ENCODE measurements at regions not wholly inside any gene's neighbourhood (a gene's known extent, or its start where the extent isn't known, plus 50 kb on each side); places are given as distances from the start of the nearest gene placed in this dataset.

- DNase-seq (ENCODE audit: low read depth), result no peak
Measured at GRCh38 chr1:165025805-165026204, 330.7 kb downstream of the LMX1A start.

- no peak for DNase-seq (ENCODE audit: low read depth)
Measured at GRCh38 chr1:165014753-165015152, 341.8 kb downstream of the LMX1A start.

DNA sequence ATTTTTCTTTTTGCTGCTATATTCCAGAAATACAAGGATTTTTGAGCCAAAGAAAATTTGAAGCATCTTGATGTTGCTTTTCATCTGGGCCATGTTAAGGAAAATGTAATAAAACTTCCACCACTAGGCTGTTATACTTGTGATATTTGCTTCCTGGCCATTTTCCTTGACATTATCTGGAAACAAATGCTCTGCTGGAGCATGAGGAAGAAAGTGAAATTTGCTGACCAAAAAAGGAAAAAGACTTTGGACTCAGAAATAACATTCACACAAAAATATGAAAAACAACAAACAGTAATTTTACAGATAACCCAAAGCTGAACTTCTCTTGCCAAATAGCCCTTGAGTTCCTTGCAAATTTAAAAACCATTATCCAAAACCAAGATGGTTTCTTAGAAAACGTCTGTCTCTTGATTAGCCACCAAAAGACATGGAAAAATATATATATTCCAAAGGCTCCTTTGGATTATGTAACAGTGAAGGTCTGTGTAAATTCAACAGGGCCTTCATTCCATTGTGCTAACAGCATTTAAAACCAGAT lies 344.5 kb downstream of the LMX1A start:
- DNase-seq (ENCODE audit: low read depth), result no peak

- DNase-seq (ENCODE audit: low read depth), result no peak
Measured at GRCh38 chr1:165011186-165011585, 345.3 kb downstream of the LMX1A start.

- DNase-seq (ENCODE audit: low read depth), result no peak
Measured at GRCh38 chr1:165010418-165011070, 346.0 kb downstream of the LMX1A start.

DNA sequence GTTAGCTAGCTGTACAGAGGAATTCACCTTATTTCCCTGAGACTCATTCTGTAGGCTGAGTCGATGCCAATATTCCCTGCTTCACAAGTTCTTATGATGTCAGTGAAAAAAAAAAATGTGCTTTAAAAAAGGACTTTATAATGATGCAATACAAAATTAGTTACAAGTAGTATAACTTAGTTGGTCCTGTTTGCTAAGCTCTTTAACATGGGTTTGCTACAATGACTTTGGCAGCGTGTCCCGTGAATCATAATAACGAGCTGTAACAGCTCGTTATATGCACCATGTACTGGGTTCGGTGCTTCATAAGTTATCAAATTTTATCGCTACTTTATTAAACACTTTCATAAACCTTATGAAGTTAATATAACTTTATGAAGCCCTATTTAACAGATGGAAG lies 349.7 kb downstream of the LMX1A start:
- no peak for DNase-seq (ENCODE audit: low read depth)

DNA sequence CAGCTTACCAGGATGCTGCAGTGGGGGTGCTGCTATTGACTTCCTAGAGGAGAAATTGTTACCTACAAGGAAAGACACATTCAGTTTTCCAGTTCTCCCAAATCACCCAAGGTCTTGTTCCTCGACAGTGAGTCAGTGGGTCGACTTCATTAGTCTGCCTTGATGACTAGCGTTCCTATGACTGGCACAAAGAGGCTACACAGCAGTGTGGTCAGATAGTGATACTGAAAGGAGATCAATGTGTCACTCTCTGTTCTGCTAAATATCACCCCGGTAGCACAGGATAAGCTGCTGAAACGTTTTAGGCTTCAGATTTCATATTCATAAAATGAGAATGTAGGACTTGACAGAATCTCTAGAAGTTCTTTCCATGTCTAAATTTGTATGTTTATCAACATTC lies 357.4 kb downstream of the LMX1A start:
- no peak for DNase-seq (ENCODE audit: low read depth)

DNA sequence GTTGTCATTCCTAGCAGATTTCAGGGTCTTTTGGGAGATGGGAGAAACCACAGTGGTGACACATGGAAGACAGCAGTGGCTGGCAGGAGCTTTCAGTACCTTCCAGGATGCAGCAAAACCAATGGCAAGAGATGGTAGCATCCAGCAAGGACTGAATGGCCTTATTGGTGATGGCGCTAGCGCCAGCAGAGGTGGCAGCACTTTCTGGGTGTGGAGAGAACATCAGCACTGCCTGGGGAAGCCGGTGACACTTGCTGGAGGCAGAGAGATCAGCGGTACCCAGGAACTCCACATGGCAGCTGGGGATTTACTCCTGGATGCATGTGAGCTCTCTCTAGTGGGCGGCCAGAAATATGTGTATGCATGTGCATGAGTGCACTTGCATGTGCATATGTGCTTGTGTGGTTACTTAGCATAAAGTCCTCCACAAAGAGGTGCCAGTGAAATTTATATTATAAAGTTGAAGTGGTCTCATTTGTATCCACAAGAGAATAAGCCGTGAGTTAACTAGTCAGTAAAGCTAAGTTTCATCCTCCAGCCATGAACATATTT lies 364.7 kb downstream of the LMX1A start:
- no peak for DNase-seq (ENCODE audit: low read depth)

DNA sequence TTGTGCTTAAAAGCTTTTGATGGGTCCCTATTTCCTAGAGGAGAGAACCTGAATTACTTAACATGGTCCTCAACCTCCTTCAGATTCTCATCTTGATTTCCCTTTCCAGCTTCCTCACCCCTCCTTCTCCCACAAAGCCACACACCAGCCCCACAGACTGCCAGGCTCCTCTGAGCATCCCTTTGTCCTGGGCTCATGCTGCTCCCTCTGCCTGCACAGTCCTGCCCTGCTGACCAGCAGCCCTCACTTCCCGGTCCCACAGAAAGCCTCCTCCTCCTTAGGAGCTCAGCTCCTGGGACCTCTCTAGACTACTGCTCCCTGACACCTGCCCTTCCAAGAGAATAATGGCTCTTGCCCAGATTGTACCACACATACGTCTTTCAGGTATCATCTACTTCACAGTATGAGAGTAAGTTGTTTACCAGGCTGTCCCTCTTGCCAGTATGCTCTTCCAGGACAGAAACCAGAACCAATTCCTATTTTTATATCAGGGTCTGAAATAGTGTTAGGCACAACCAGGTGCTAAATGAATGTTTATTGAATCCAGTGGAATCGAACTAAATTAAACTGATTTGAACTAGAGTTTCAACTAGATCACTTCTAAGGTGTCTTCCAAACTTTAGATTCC lies 373.4 kb downstream of the LMX1A start:
- DNase-seq (ENCODE audit: low read depth), result no peak

- no peak for DNase-seq (ENCODE audit: low read depth)
Measured at GRCh38 chr1:164982545-164982944, 374.0 kb downstream of the LMX1A start.

DNA sequence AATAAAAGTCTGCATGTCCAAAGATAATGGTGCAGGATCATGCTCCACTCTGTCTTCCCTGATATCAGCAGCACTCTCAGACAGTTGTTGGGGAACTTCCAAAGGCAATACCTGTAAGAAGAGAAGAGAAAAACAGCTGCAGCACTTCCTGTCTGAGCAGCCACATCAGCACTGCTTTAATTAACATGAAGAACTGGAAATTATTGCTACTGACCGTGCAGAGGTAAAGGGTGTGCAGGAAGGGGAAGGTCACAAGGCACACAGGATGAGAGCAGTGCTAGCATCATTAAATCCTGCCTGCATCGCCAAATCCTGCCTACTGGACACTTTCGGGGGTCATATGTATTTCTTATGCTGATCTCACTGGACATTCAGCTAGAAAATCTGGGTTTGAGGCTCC lies 379.0 kb downstream of the LMX1A start:
- no peak for DNase-seq (ENCODE audit: low read depth)

- DNase-seq (ENCODE audit: low read depth), result no peak
Measured at GRCh38 chr1:164971921-164972415, 384.5 kb downstream of the LMX1A start.

DNA sequence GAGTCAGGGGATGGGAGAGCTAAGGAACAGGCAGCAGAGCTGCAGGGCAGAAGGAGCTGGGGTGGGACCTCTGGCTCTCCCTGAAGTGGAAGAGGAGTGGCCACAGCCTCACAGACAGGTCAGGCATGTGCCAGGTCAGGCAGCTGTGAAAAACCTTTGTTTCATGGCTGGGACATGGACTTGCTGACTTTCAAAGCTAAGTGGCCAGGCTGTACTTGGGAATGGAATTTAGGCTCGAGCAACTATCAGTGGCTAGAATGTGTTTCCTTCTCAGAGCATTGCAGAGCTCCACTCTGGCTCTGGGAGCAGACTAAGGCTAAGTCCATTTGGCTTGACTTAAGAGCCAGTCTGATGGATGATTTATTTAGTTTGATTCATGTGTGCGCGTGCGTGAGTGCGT lies 385.1 kb downstream of the LMX1A start:
- DNase-seq (ENCODE audit: low read depth), result no peak

- DNase-seq (ENCODE audit: low read depth), result no peak
Measured at GRCh38 chr1:164969253-164969652, 387.3 kb downstream of the LMX1A start.

- DNase-seq (ENCODE audit: low read depth), result no peak
Measured at GRCh38 chr1:164967300-164967699, 389.2 kb downstream of the LMX1A start.

DNA sequence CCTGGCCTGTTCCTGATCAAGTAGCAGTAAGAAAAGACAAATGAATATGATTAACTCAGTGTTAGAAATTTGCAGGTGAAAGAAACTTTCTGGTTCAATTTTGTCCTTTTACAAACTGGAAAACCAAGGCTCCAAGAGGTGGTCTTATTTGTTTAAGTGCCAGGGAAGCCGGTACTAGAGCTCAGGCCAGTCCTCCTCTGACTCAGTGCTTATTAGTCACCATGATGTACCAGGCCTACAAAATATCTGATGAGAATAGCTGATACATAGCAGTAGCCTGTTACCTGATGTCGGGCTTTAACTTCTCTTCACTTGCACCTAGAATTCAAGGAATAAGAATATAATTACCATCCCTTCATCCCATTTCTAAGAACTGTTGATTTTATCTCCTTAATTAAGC lies 394.8 kb downstream of the LMX1A start:
- no peak for DNase-seq (ENCODE audit: low read depth)

DNA sequence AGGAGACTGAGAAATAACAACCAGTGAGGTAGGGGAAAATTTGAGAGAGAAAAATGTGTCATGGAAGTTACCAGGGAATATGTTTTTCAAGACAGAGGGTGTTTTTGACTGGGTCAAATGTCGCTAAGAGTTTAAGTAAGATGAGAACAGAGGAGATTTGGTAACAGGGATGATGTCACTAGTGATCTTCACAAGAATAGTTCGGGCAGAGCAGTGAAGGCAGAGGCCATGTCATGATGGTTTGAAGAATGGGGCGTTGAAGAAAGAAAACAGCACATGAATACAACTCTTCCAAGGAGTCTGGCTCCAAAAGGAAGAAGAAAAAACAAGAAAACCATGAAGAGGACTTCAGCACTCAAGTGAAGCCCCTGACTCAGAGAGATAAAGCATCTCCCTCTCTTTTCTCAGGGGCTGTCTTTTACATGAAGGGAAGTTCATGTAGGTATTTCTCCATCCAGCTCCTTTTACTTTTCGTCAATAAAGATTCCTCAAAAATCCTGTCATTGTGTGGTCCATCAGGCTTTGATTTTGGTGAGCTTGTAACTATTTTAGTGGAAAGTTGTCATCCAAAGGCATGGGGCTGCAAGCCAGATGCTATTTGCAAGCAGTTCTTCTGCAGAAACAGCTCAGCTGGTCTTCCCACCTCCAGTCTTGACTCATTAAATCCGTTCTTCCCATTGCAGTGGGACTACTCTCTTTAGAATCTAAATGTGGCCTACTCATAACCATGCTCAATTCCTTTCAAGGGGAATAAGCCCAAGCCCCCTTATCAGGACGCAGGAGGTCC lies 397.3 kb downstream of the LMX1A start:
- no peak for DNase-seq (ENCODE audit: low read depth)

GRCh38 chr1:164953815-164954214 lies 394.8 kb downstream of the PBX1 start:
- no peak for DNase-seq (ENCODE audit: low read depth)

GRCh38 chr1:164953098-164953497 lies 394.1 kb downstream of the PBX1 start:
- DNase-seq (ENCODE audit: low read depth), result no peak

DNA sequence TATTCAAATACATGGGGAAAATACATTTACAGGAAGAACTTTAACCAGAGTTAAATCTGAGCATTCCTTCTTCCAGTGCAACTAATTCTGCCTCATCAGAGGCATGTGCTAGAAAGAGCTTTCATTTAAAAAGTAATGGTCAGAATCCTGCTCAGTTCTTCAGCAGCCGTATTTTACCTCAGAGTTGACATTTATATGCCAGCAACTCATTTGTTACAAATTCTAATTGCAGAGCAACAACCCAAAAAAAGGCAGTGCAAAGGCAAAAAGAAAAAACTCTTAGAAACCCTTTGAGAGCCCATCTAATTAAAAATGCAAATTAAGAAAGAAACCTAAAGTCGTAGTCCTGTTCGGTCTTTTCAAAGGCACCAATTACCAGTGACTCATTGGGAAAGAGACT lies 392.5 kb downstream of the PBX1 start:
- DNase-seq (ENCODE audit: low read depth), result no peak

- DNase-seq (ENCODE audit: low read depth), result no peak
Measured at GRCh38 chr1:164950541-164950986, 391.6 kb downstream of the PBX1 start.

GRCh38 chr1:164949771-164950471 lies 390.9 kb downstream of the PBX1 start:
- no peak for DNase-seq (ENCODE audit: low read depth)
